Aorta (tissue), 5 donors: ENCODE measurements at regions not wholly inside any gene's neighbourhood (a gene's known extent, or its start where the extent isn't known, plus 50 kb on each side); places are given as distances from the start of the nearest gene placed in this dataset.

Experiments used
- ATAC-seq: fragments of 200-7000 bp; cut with Tn5 transposase; one replicate; pipeline ENCODE4 v1.9.1; 2022; ENCODE audit warnings: moderate library complexity; ENCODE audit not compliant: low FRiP score
- DNase-seq, 2 donors: peaks; one replicate each; pipeline ENCODE4 v3.0.0-alpha.2; 2020
- H3K27ac ChIP-seq, 2 donors: one replicate each; pipeline ENCODE4 v1.5.1; 2013; ENCODE audit warnings: low read length in 2 of 2, mild to moderate bottlenecking in 2 of 2, moderate library complexity in 2 of 2, control low read depth in 1 of 2, inconsistent platforms in 1 of 2, low read depth in 1 of 2
- H3K27me3 ChIP-seq, 2 donors: one replicate each; pipeline ENCODE4 v1.6.1; 2013; ENCODE audit warnings: control low read depth in 1 of 2, low read length in 1 of 2, mild to moderate bottlenecking in 1 of 2, moderate library complexity in 1 of 2; ENCODE audit not compliant: insufficient read depth in 2 of 2, control insufficient read depth in 1 of 2
- H3K36me3 ChIP-seq, 2 donors: one replicate each; pipeline ENCODE4 v1.6.1; 2013; ENCODE audit warnings: control low read depth in 1 of 2, low read length in 1 of 2, mild to moderate bottlenecking in 1 of 2; ENCODE audit not compliant: insufficient read depth in 2 of 2, control insufficient read depth in 1 of 2
- H3K4me1 ChIP-seq, 2 donors: one replicate each; pipeline ENCODE4 v1.6.1; 2013; ENCODE audit warnings: low read length in 2 of 2, control low read depth in 1 of 2, mild to moderate bottlenecking in 1 of 2, moderate library complexity in 1 of 2; ENCODE audit not compliant: insufficient read depth in 2 of 2, control insufficient read depth in 1 of 2
- H3K4me3 ChIP-seq, 2 donors: one replicate each; pipeline ENCODE4 v1.5.1; 2013; ENCODE audit warnings: low read length in 2 of 2, control low read depth in 1 of 2, mild to moderate bottlenecking in 1 of 2
- H3K9me3 ChIP-seq: one replicate; pipeline ENCODE4 v1.6.1; 2013; ENCODE audit warnings: mild to moderate bottlenecking, low read length; ENCODE audit not compliant: control insufficient read depth
- WGBS, 2 donors: extraction: QIAGEN DNeasy Blood & Tissue Kit; methylation state at CpG; one replicate each; pipeline ENCODE4 v1.1.7; 2013; 5-methylcytosine and 5-hydroxymethylcytosine counted together
- intact Hi-C, 2 donors: fragments of 100-400 bp; cut with DNase I; formaldehyde crosslinking; loops; one replicate each; pipeline versions ENCODE4 v1.14.2 to v1.15.0; 2022
- donor health status: healthy with polysubstance abuse.
- donor health status: Bipolar disorder and iron deficiency.
- donor health status: DM: no; HTN: no; CAD: no.
- donor health status: DM: no; HTN: no; CAD: no.
- donor health status: DM: yes; HTN: yes; CAD: no.

DNA sequence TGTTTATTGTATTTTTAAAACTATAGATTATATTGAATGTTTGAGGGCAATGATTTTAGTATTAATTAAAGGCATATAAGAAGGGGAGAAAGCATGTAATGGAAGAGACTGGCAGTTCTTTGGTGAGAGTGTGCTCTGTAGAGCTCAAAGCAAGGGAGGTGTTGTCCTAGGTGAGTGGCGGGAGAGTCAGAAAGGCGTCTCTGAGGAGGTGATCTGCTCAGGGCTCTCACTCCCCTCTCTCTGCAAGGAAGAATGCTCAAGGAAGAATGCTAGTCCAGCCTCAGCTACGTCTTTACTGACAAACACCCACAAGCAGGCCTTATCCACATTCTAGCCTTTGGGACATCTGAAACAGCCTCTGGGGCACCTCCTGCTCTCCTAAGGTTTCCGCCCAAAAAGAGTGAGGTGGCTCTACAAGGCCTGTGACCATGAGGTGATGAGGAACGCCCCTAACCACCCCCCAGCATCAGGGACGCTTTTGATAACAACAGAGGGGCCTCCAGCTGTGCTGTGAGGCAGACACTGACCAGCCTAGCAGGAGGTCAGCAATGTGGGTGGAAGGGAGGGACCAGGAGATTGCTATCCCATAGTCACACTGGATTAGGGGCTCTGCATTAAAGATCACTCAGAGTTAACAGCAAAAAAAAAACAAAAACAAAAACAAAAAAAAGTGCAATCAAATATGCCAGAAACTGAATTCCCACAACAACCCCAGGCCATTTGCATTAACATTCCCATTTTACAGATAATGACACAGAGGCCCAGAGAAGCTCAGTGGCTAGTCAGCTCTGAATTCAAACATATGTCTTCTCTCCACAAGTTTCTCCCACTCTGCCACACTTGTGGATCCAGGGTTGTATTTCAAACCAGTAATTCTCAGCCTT lies 202.2 kb upstream of the CTNNB1 start:
- no peak for DNase-seq
- intact Hi-C loops = no loop called here
- WGBS, 2 donors = 94 to 98% methylated on average over 6 of the region's 6 CpGs
- H3K27ac ChIP-seq = no peak overlapping the region
- H3K27me3 ChIP-seq = no peaks in the 10 kb centered on the region
- H3K9me3 ChIP-seq = no peaks in the 10 kb centered on the region
- H3K36me3 ChIP-seq = no peaks in the 10 kb centered on the region
- H3K4me3 ChIP-seq = no peak overlapping the region
- peaks cover 0 to 5% of the 10 kb centered on the region in 2 donors for H3K4me1 ChIP-seq
- no peak for ATAC-seq

- intact Hi-C loops = no loop called here
- Histone ChIP-seq H3K27ac (no peak overlapping the region), H3K27me3 (no peaks in the 10 kb centered on the region), H3K36me3 (no peaks in the 10 kb centered on the region), H3K4me1 (peaks cover 0 to 5% of the 10 kb centered on the region in 2 donors), H3K9me3 (no peaks in the 10 kb centered on the region), H3K4me3 (no peak overlapping the region)
- 95 to 96% methylated on average over 15 of the region's 15 CpGs for WGBS, 2 donors
- no peak for DNase-seq
- ATAC-seq = no peak
Observed at GRCh38 chr3:40997711-40998519, 201.4 kb upstream of the CTNNB1 start.

DNA sequence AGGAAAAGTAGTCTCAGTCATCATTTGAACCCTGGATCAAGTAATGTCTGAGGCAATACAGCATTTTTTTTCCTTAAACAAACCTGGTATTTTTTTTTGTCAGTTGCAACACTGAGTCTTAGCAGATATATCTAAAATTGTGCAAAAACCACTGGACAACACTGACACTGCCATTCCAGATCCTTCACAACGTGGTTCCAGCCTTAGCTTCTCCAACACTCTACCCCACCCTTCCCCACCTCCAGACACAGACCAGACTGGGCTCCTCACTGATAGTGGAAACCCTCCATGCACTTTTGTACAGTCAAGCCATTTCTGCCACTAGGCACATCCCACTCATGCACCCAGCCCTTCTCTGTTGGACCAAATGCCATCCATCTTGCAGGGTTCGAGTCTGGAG lies 199.6 kb upstream of the CTNNB1 start:
- Histone ChIP-seq H3K9me3 (no peaks in the 10 kb centered on the region), H3K4me1 (peaks cover 0 to 5% of the 10 kb centered on the region in 2 donors), H3K27me3 (no peaks in the 10 kb centered on the region), H3K4me3 (no peak overlapping the region), H3K27ac (no peak overlapping the region), H3K36me3 (no peaks in the 10 kb centered on the region)
- intact Hi-C loops = loop anchor here (1.0 to 10.0 kb wide), 2 partner anchors 121 to 125 kb away; no protein-coding TSS in a partner anchor
- DNase-seq (no peak), ATAC-seq (peak; percentile 9)
- 89 to 90% methylated on average over 2 of the region's 2 CpGs for WGBS, 2 donors

DNA sequence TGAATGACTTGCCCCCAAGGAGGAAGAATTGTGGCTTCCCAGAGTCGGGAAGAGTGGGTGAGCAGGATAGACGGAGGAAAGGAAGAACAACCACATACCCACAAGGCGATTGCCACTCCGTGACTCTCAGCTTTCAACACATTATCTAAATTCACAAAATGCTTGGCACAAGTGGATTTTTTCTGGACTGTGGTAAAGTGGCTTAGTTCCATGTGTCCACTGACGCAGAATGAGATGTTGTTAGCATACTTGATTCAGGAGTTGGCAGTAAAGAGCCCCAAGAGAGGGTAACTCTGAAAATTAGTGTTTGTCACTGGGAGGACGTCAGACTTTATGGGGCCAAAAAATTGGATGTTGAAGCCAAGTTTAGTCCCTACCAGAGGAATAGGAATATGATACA lies 198.8 kb upstream of the CTNNB1 start:
- WGBS, 2 donors = 4 to 5% methylated on average over 6 of the region's 6 CpGs
- peaks cover 0 to 5% of the 10 kb centered on the region in 2 donors for H3K4me1 ChIP-seq
- no peaks in the 10 kb centered on the region for H3K36me3 ChIP-seq
- H3K4me3 ChIP-seq = no peak overlapping the region
- ATAC-seq = peak; percentile 84
- intact Hi-C loops = loop anchor here (1.0 to 10.0 kb wide), 2 partner anchors 122 to 126 kb away; no protein-coding TSS in a partner anchor
- H3K27me3 ChIP-seq = no peaks in the 10 kb centered on the region
- no peak for DNase-seq
- no peaks in the 10 kb centered on the region for H3K9me3 ChIP-seq
- peak overlapping the region in 1 of 2 donors; percentile 39 for H3K27ac ChIP-seq

DNA sequence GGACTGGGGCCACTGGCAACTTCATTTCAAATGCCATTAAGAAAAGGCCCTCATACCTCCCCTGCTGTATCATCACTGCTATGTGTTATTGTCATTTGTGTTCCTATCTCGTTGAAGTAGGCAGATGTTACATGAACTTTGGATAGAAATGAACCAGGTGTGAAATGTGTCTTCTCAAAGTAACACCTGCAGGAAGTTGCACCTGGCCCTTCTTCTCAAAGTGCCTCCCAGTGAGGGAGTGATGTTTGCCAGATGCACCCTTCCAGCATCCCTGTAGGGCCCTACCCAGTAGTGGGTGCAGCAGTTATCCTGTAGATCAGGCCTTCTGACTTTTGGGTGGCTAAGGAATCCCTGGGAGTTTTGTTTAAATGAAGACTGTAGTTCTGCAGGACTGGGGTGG lies 197.7 kb upstream of the CTNNB1 start:
- Histone ChIP-seq H3K4me1 (peaks cover 0 to 5% of the 10 kb centered on the region in 2 donors), H3K9me3 (no peaks in the 10 kb centered on the region), H3K27ac (no peak overlapping the region), H3K36me3 (no peaks in the 10 kb centered on the region), H3K4me3 (no peak overlapping the region), H3K27me3 (no peaks in the 10 kb centered on the region)
- 87 to 95% methylated on average over 1 of the region's 1 CpG for WGBS, 2 donors
- DNase-seq (no peak), ATAC-seq (no peak)
- intact Hi-C loops = loop anchor here in 1 of 2 donors (10.0 kb wide), 1 partner anchor 127 kb away; no protein-coding TSS in a partner anchor

DNA sequence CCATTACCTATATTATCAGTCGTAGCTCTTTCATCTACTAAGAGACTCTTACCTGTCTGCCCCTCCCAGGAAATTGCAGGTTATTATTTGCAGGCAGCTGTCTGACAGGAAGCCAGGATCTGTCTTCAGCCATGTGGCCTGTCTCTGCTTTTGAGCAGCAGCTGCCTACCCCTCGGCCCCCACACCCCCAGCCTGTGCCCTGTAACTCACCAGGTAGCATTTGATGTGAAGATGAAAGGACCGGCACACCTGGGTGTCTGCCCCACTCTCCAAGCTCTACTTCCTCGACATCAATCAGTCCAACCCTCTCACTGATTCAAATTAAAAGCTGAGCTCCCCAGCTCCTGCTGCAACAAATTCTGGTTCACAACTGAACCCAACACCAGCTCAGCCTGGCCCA lies 197.2 kb upstream of the CTNNB1 start:
- Histone ChIP-seq H3K27ac (no peak overlapping the region), H3K4me1 (peaks cover 0 to 5% of the 10 kb centered on the region in 2 donors), H3K9me3 (no peaks in the 10 kb centered on the region), H3K36me3 (no peaks in the 10 kb centered on the region), H3K27me3 (no peaks in the 10 kb centered on the region), H3K4me3 (no peak overlapping the region)
- DNase-seq (no peak), ATAC-seq (no peak)
- intact Hi-C loops = loop anchor here in 1 of 2 donors (10.0 kb wide), 1 partner anchor 127 kb away; no protein-coding TSS in a partner anchor
- 92 to 93% methylated on average over 4 of the region's 4 CpGs for WGBS, 2 donors

DNA sequence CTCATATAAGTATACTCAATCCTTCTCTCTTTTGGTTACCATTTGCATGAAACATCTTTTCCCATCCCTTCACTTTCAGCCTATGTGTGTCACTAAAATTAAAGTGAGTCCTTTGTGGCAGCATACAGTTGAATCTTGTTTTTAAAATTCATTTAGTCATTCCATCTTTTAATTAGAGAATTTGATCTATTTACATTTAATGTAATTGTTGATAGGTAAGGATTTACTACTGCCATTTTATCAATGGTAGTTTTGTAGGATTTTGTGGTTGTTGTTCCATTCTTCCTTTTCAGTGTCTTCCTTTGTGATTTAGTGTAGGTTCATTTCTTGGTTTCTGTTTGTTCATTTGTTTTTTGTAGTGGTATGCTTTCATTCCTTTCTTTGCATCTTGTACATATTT lies 191.9 kb upstream of the CTNNB1 start:
- Histone ChIP-seq H3K36me3 (no peaks in the 10 kb centered on the region), H3K4me1 (no peaks in the 10 kb centered on the region), H3K27ac (no peak overlapping the region), H3K27me3 (no peaks in the 10 kb centered on the region), H3K9me3 (no peaks in the 10 kb centered on the region), H3K4me3 (no peak overlapping the region)
- intact Hi-C loops = loop anchor here in 1 of 2 donors (10.0 kb wide), 1 partner anchor 133 kb away; no protein-coding TSS in a partner anchor
- ATAC-seq = no peak
- no peak for DNase-seq

GRCh38 chr3:41011854-41012253 lies 187.5 kb upstream of the CTNNB1 start:
- DNase-seq (no peak), ATAC-seq (no peak)
- intact Hi-C loops = no loop called here
- Histone ChIP-seq H3K36me3 (no peaks in the 10 kb centered on the region), H3K27ac (no peak overlapping the region), H3K27me3 (no peaks in the 10 kb centered on the region), H3K4me1 (no peaks in the 10 kb centered on the region), H3K9me3 (no peaks in the 10 kb centered on the region), H3K4me3 (no peak overlapping the region)
- 60 to 62% methylated on average over 2 of the region's 2 CpGs for WGBS, 2 donors
